HG03095 (cell line): ENCODE measurements at regions not wholly inside any gene's neighbourhood (a gene's known extent, or its start where the extent isn't known, plus 50 kb on each side); places are given as distances from the start of the nearest gene placed in this dataset.

Experiments
- ATAC-seq: cut with Tn5 transposase; IDR thresholded peaks from one replicate; pipeline ENCODE4 v1.9.1; 2021; ENCODE audit warnings: moderate library complexity; ENCODE audit not compliant: unreplicated experiment

- no peak for ATAC-seq
Measured at GRCh38 chr2:217189131-217189530, 329.3 kb upstream of the TNP1 start.

- ATAC-seq = no peak
Measured at GRCh38 chr2:217186668-217187159, 326.9 kb upstream of the TNP1 start.

DNA sequence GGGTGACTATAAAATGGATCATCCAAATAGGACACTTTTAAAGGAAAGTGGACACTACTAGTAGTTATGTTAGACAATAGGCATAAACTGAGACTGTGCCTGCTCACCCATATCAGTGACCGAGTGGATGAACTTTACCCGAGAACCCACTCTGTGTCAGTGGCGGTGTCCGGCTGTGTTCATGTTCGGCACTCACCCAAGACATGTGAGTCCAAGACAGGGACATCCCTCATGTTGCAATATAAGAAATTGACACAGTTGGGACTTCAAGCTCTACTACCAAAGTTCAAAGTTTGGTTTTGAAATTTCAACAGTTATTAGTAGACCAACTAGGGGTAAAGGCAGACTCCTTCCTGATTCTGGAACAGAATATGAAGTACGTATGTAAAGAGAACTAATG is 326.3 kb upstream of the TNP1 start:
- no peak for ATAC-seq

DNA sequence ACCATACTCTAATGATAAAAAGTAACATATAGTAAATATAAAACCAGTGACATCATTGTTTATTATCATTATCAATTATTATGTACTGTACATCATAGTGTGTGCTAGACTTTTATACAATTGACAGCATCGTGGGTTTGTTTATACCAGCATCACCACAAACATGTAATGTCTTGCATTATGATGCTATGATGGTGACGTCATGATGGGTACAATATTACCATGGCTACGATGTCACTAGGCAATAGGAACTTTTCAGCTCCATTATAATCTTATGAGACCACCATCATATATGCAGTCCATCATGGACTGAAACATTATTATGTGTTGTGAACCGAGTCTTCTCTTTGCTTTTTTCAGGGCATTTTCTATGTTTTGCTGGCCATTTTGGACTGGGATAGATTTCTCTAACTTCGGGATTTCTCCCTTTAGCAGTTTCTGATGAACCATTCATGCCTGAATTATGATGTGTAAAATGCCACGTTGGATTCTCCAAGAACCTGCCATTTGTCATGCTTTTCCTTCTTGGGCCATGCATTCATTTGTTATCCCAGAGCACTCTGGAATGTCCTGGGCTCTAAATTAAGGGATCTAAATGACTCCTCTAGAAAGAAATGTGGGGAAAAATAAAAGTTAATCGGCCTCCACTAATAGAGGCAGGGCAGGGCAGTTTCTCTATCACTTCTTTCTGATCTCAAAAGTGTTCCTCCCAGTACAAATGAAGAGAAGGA is 325.6 kb upstream of the TNP1 start:
- no peak for ATAC-seq

GRCh38 chr2:217184242-217184641 is 324.4 kb upstream of the TNP1 start:
- no peak for ATAC-seq

DNA sequence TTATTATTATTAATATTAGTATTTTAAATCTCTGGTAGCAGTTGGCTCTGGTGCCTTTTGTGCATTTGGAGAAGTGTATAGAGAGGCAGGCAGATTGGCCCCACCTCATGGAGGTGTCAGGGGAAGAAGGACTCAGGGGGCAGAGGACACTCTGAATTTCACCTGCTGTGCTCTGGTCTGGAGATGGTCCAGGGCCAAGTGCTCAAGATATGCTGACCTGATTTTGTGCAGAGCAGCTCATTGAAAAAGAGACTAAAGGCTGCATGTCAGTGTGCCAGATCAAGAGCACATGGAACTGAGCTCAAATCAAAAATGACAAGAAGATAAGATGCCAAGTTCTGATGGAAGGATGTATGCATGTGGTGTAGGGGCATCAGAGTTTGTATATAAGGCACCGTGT is 323.6 kb upstream of the TNP1 start:
- ATAC-seq = no peak

DNA sequence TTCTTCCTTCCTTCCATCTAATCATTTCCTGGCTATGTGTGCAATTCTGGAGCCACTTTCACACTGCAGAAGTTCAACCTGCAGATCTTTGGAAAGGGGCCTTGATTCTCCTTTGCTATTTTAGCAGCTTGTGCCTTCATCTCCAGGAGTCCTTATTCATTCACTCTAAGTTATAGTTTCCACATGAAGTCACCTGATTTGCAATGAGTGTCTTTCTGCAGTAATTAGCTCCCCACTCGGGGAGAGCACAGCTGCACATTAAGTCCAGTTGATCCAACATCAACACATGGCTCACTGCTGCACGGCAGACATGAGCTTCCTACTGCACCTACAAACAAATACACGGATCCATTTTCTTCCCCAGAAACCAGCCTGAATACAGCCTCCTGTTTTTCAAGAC is 323.1 kb upstream of the TNP1 start:
- no peak for ATAC-seq

GRCh38 chr2:217181512-217181911 is 321.6 kb upstream of the TNP1 start:
- no peak for ATAC-seq

DNA sequence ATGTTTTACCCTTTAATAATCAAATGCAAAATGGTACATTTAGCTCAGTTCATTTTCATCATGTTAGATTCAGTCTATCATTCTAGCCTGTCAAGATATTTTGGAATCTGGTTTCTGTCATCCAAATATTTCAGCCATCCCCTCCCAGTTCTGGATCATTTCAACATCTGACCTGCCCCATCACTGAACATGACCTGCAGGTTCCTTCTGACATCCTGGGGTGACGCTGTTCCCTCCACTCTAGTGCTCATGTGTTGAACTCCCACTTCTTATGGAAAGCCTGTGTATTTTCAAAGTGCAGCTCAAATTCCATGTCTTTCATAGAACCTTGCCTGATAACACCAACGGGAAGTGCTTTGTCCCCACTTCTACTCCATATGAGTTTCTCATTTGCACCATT is 320.0 kb upstream of the TNP1 start:
- no peak for ATAC-seq

DNA sequence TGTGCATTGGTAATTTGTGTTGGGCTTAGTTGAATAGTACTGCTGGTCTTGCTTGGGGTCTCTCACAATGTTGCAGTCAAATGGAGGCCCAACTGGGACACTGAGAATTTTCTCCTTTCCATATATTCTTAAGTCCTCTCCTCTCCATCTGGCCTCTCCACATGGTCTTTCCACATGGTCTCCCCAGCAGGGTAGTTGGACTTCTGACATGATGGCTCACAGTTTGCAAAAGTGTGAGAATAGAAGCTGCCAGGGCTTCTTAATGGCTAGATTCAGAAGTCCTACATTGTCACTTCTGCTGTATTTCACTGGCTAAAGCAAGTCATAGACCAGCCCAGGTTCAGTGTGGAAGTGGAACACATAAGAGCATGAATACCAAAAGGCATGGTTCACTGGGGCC is 318.5 kb upstream of the TNP1 start:
- no peak for ATAC-seq

DNA sequence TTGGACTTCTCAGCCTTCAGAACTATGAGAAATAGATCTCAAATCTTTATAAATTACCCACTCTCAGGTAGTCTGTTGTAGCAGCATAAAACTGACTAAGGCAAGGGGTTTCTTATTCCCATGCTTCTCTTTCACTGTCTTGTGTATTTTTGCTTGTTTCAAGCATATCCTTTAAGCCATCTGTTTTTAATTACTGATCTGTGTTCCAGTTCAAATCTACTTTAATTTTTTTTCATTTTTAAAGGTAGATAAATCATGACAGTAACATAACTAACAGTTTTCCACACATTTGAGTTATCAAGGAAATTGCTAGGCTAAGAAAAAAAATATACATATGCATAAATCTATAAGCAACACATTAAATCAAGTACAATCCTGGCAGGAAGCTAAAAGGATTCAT is 317.9 kb upstream of the TNP1 start:
- ATAC-seq = no peak

DNA sequence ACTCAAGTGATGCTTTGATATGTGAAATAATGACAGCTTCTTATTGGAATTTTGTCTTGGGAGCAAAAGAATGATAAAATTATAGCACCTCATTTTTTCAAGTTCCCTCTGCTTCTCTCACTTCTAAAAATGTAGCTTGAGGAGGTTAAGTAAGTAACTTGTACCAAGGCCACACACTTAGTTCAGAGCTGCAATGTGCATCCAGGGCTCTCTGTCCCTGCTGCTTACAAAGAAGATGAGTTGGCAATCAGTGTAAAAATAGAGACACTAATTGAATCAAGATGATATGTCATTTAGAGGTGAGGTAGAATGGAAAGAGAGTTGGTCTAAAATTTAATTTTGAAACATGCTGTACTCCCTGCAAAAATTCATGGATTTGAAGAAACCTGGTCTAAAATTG is 312.0 kb upstream of the TNP1 start:
- ATAC-seq = no peak

- ATAC-seq = no peak
Measured at GRCh38 chr2:217168496-217168895, 308.6 kb upstream of the TNP1 start.

GRCh38 chr2:217167531-217167930 is 307.7 kb upstream of the TNP1 start:
- ATAC-seq = no peak

DNA sequence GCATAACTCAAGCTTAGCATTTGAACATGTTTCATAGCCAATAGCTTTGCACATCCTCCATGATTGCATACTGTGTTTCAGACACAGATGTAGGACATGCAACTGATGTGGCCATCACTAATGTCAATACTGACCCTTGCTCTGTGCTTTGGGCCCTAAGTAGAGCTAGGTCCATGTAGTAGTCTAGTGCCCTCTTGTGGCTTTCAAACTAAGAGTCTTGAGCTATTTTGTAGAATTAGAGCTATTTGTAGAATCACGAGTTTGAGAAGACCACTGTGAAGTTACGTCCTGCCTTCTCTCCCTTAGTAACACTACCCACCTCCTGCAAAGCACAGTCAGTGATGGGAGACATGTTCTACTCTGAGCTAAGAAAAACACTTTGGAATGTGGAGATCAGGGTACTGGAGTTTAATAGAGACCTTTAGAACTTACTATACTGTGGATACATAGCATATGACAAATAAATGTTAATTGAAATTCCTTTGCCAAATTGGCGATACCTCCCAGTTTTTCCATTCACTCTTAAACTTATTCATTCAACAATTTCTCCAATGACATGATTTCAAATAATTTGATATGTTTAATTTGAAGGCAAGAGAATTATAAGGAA is 306.5 kb upstream of the TNP1 start:
- no peak for ATAC-seq

DNA sequence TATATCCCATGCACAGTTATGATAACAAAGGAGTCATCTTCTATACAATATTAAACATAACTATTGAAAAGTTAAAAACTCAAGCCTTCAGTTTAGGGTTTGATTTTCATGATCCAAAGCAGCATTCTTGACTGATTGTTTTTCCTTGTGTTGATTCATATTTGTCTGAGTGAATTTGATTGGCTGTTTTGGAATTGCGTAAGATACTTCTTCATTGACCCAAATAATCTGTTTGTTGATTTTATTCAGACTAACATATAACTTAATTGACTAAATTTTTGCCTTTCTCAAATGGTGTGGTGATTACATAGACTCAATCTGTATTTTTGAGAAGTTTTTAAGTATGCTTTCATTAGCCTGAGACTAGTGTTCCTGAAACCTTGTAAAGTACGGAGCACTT is 305.7 kb upstream of the TNP1 start:
- ATAC-seq = no peak

DNA sequence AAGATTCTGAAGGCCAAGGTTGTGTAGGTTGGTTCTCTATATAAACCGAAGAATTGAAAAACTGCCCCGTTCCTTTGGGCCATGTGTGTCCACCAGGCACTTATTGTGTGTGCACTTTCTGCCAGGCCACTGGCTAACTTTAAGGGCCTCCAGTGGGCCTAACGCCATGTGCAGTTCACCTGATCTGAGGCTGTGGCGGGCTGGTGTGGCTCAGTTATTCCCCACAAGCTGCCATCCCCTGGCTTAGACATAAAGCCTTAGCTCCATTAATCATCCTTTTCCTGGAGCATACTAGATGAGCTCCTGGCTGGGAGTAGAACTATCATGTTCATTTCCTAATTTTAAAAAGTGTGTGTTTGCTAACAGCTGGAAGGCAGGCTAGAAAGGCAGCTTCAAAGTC is 304.1 kb upstream of the TNP1 start:
- no peak for ATAC-seq

- no peak for ATAC-seq
Measured at GRCh38 chr2:217162533-217162932, 302.7 kb upstream of the TNP1 start.

GRCh38 chr2:217160978-217161973 is 301.4 kb upstream of the TNP1 start:
- ATAC-seq = no peak

- no peak for ATAC-seq
Measured at GRCh38 chr2:217160103-217160743, 300.4 kb upstream of the TNP1 start.

GRCh38 chr2:217158928-217159327 is 299.1 kb upstream of the TNP1 start:
- no peak for ATAC-seq
